Skeletal muscle satellite cell (primary cell): ENCODE measurements at regions not wholly inside any gene's neighbourhood (a gene's known extent, or its start where the extent isn't known, plus 50 kb on each side); places are given as distances from the start of the nearest gene placed in this dataset.
"Not testable (repeated sequence)": the region's sequence is repeated elsewhere in the genome, so short reads cannot be mapped to it uniquely, and the experiment has no call there.

Source experiments
- H3K27me3 ChIP-seq: 2 replicates; pipeline ENCODE4 v1.7.0; 2013; ENCODE audit warnings: low read length; ENCODE audit not compliant: control insufficient read depth, insufficient read depth
- H3K36me3 ChIP-seq: 2 replicates; pipeline ENCODE4 v1.7.0; 2013; ENCODE audit warnings: mild to moderate bottlenecking, control low read depth, low read length; ENCODE audit not compliant: insufficient read depth
- H3K4me1 ChIP-seq: 2 replicates; pipeline ENCODE4 v1.7.0; 2013; ENCODE audit warnings: low read length; ENCODE audit not compliant: control insufficient read depth, insufficient read depth
- H3K4me2 ChIP-seq: 2 replicates; pipeline ENCODE4 v1.7.0; 2013; ENCODE audit warnings: mild to moderate bottlenecking, low read length
- H3K4me3 ChIP-seq: 2 replicates; pipeline ENCODE4 v1.7.0; 2013; ENCODE audit warnings: low read length
- H3K9ac ChIP-seq: 2 replicates; pipeline ENCODE4 v1.7.0; 2013; ENCODE audit warnings: mild to moderate bottlenecking, low read depth, low read length, moderate library complexity
- H3K9me3 ChIP-seq: replicated peaks from 2 replicates; pipeline ENCODE4 v1.7.0; 2013; ENCODE audit warnings: mild to moderate bottlenecking, control low read depth, low read length

GRCh38 chr12:83506841-83507240, 820.1 kb downstream of the TMTC2 start:
- no peaks in the 10 kb centered on the region for H3K9me3 ChIP-seq
- no peaks in the 10 kb centered on the region for H3K27me3 ChIP-seq
- H3K4me1 ChIP-seq, result no peaks in the 10 kb centered on the region
- H3K9ac ChIP-seq, result no peak overlapping the region
- no peak overlapping the region for H3K4me2 ChIP-seq
- H3K36me3 ChIP-seq, result no peaks in the 10 kb centered on the region
- no peak overlapping the region for H3K4me3 ChIP-seq

- H3K9ac ChIP-seq, result no peak overlapping the region
- no peaks in the 10 kb centered on the region for H3K9me3 ChIP-seq
- H3K4me3 ChIP-seq, result no peak overlapping the region
- H3K36me3 ChIP-seq, result no peaks in the 10 kb centered on the region
- H3K27me3 ChIP-seq, result no peaks in the 10 kb centered on the region
- no peak overlapping the region for H3K4me2 ChIP-seq
- H3K4me1 ChIP-seq, result no peaks in the 10 kb centered on the region
These were observed 818.9 kb downstream of the TMTC2 start for GRCh38 chr12:83505586-83505985.

GRCh38 chr12:83499894-83500293, 813.2 kb downstream of the TMTC2 start:
- H3K36me3 ChIP-seq, H3K27me3 ChIP-seq, H3K9ac ChIP-seq, H3K4me1 ChIP-seq, H3K4me3 ChIP-seq, H3K4me2 ChIP-seq, H3K9me3 ChIP-seq: not testable (repeated sequence)

GRCh38 chr12:83477696-83478095, 791.0 kb downstream of the TMTC2 start:
- no peak overlapping the region for H3K4me2 ChIP-seq
- no peaks in the 10 kb centered on the region for H3K36me3 ChIP-seq
- no peak overlapping the region for H3K4me3 ChIP-seq
- H3K9ac ChIP-seq, result no peak overlapping the region
- H3K27me3 ChIP-seq, result no peaks in the 10 kb centered on the region
- H3K4me1 ChIP-seq, result no peaks in the 10 kb centered on the region
- no peaks in the 10 kb centered on the region for H3K9me3 ChIP-seq

- no peak overlapping the region for H3K4me2 ChIP-seq
- H3K4me3 ChIP-seq, result no peak overlapping the region
- no peaks in the 10 kb centered on the region for H3K36me3 ChIP-seq
- no peak overlapping the region for H3K9ac ChIP-seq
- H3K9me3 ChIP-seq, result no peaks in the 10 kb centered on the region
- no peaks in the 10 kb centered on the region for H3K4me1 ChIP-seq
- no peaks in the 10 kb centered on the region for H3K27me3 ChIP-seq
These were observed 790.3 kb downstream of the TMTC2 start for GRCh38 chr12:83476695-83477690.

- no peak overlapping the region for H3K4me3 ChIP-seq
These were observed 789.3 kb downstream of the TMTC2 start for GRCh38 chr12:83476006-83476405.

GRCh38 chr12:83474369-83474768, 787.7 kb downstream of the TMTC2 start:
- no peak overlapping the region for H3K4me2 ChIP-seq
- H3K4me3 ChIP-seq, result no peak overlapping the region
- H3K27me3 ChIP-seq, result no peaks in the 10 kb centered on the region
- no peak overlapping the region for H3K9ac ChIP-seq
- no peaks in the 10 kb centered on the region for H3K4me1 ChIP-seq
- H3K36me3 ChIP-seq, result no peaks in the 10 kb centered on the region
- H3K9me3 ChIP-seq, result no peaks in the 10 kb centered on the region

More at GRCh38 chr12:83476006-83476405, 789.3 kb downstream of the TMTC2 start:
- Histone ChIP-seq H3K9ac (no peak overlapping the region), H3K4me1 (no peaks in the 10 kb centered on the region), H3K9me3 (no peaks in the 10 kb centered on the region), H3K27me3 (no peaks in the 10 kb centered on the region), H3K36me3 (no peaks in the 10 kb centered on the region), H3K4me2 (no peak overlapping the region)

- Histone ChIP-seq H3K36me3 (no peaks in the 10 kb centered on the region), H3K27me3 (no peaks in the 10 kb centered on the region), H3K4me1 (no peaks in the 10 kb centered on the region), H3K4me2 (no peak overlapping the region), H3K9me3 (no peaks in the 10 kb centered on the region), H3K9ac (no peak overlapping the region), H3K4me3 (no peak overlapping the region)
These were observed 786.8 kb downstream of the TMTC2 start for GRCh38 chr12:83473408-83474095.

- no peak overlapping the region for H3K4me3 ChIP-seq
These were observed 786.1 kb downstream of the TMTC2 start for GRCh38 chr12:83472772-83473171.

GRCh38 chr12:83472350-83472749, 785.6 kb downstream of the TMTC2 start:
- H3K27me3 ChIP-seq, result no peaks in the 10 kb centered on the region
- no peaks in the 10 kb centered on the region for H3K4me1 ChIP-seq
- no peaks in the 10 kb centered on the region for H3K36me3 ChIP-seq
- no peak overlapping the region for H3K4me2 ChIP-seq
- H3K9ac ChIP-seq, result no peak overlapping the region
- H3K9me3 ChIP-seq, result no peaks in the 10 kb centered on the region
- no peak overlapping the region for H3K4me3 ChIP-seq

More at GRCh38 chr12:83472772-83473171, 786.1 kb downstream of the TMTC2 start:
- Histone ChIP-seq H3K9me3 (no peaks in the 10 kb centered on the region), H3K4me1 (no peaks in the 10 kb centered on the region), H3K27me3 (no peaks in the 10 kb centered on the region), H3K4me2 (no peak overlapping the region), H3K36me3 (no peaks in the 10 kb centered on the region), H3K9ac (no peak overlapping the region)

GRCh38 chr12:83471341-83471740, 784.6 kb downstream of the TMTC2 start:
- no peaks in the 10 kb centered on the region for H3K36me3 ChIP-seq
- H3K4me3 ChIP-seq, result no peak overlapping the region
- no peak overlapping the region for H3K9ac ChIP-seq
- H3K4me2 ChIP-seq, result no peak overlapping the region
- no peaks in the 10 kb centered on the region for H3K27me3 ChIP-seq
- H3K9me3 ChIP-seq, result no peaks in the 10 kb centered on the region
- H3K4me1 ChIP-seq, result no peaks in the 10 kb centered on the region
